ENCODE measurements at regions not wholly inside any gene's neighbourhood (a gene's known extent, or its start where the extent isn't known, plus 50 kb on each side); places are given as distances from the start of the nearest gene placed in this dataset.

DNA sequence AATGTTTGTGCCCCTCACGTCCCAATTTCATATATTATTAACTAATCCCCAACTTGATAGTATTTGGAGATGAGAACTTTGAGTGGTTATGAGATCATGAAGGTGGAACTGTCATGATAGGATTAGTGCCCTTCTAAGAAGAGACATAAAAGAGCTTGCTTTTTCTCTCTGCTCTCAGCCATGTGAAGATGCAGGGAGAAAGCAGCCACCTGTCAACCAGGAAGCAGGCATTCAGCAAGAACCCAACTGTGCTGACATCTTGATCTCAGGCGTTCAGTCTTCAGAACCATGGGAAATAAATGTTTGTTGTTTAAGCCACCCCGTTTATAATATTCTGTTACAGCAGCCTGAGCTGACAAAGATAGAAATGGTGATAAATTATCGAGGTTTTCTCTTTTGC is 278.7 kb upstream of the KCNMB2 start:
- intact Hi-C loops (cut with micrococcal nuclease), result no loop called here

DNA sequence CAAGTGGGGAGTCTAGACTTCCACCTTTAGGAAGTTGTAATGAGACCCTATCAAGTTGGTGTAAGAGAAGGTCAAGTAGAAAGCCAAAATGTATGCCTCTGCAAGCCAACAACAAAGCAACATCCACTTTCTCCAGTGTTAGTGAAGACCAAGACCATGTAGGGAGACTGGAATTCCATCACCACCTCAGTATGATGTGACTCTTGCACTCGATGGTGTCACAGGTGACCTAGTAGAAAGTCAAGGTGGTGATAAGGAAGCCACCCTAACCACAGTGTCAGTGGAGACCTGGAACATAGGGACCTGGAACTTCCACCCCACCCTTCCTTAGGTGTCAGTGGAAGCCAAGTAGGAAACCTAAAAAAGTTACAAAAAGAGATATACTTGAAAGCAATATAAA is 278.1 kb upstream of the KCNMB2 start:
- intact Hi-C loops (cut with micrococcal nuclease), result no loop called here

DNA sequence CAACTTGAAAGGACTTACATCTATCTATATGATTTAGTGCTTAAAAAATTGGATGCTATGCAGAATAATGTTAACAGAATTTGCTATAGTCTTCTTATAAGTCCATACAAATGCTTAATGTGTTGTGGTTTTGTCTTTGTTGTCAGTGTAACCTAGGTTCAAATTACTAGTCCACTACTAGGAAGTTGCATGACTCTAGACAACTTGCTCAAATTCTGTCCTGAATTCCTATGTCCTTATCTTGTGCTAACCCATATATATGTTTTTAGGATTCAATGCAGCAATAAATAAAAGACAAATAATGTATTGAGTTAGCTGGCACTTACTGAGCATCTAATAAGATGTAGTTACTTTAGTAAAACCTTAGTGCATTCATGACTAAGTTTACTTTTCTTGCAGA is 276.5 kb upstream of the KCNMB2 start:
- intact Hi-C loops (cut with micrococcal nuclease), result no loop called here

DNA sequence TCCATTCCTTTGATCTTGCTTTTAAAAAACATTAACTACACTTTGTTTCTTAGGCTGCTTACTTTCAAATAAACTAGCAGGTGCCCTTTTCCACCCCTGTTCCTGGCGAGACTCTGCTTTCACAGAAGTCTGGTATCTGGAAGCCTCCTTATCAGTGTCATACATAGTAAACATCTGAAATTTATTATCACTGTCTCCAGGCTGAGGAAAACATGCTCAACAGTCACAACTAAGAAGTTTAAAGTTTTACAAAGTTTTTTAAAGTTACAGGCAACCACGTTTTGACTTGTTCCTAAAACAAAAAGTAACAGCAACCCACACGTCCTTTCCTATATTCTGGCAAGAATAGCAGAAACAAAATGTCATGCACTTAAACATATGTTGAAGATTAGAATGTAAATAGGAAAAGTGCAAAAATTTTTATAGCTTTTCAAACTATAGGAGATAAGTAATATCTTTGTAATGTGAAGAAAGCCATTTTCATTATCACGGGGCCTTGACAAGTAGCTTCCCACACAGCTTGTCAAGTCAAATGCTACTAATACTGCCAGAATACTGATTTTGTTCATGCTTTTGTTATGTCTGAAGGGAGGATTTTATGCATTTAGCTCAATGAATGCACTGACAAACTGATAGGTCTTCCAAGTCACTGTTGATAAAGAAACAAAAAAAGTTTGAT is 275.2 kb upstream of the KCNMB2 start:
- intact Hi-C loops (cut with micrococcal nuclease), result no loop called here

DNA sequence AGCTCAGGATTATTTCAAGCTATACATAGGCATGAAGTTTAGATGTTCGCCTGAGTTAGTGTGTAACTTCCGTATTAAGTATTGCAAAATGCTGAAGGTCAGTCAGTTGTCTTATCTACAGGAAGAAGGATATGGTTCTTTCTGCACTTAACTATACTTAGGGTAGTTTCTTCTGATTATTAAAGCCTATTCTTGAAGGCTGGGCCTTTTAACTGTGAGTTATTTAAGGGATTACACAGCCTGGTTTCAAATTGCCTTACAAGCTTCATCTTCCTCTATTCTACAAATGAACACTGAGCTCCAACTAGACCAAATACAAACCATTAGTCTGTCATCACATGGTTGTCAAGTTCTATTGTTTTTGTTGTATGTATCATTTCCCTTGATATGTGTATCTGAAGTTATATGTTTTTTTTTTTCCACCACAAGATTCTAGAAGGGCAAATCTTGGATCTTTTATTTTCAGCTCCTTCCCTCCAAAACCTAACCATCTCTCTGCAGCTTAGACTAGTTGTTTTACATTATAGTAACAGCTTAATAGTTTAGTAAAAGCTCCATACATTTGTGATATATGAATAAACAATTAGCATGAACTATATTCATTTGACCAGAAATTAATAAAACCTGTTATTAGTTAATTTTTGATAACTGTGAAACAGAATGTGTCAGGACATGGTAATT is 272.9 kb upstream of the KCNMB2 start:
- intact Hi-C loops (cut with micrococcal nuclease), result no loop called here

DNA sequence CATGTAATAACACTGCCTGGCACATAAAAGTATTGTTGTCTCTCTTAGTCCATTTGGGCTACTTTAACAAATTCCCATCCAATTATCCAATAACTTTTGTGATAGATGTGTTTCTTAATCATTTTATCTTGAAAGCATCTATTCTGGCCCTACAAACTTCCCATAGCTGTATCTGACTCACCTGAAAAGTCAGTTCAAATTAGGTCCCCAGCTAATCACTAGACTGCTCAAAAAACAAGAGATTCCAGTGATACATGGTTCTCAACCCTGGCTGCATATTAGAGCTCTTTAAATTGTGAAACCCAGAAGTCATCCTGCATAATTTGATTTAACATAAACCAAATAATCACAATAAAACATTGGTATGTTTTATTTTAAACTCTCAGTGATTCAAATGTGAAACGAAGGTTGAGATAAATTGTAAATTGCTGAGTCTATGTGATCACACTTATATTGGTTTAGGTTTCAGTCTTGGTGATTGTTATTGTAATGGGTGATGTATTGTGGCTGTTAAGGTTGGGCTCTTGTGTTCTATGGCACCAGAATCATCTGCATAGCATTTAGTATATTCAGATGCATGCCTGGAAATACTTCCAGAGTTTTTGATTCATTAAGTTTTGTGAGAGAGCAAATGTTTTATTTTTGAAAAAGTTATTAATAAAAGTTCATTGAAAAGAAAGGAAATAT is 268.9 kb upstream of the KCNMB2 start:
- intact Hi-C loops (cut with micrococcal nuclease), result no loop called here

DNA sequence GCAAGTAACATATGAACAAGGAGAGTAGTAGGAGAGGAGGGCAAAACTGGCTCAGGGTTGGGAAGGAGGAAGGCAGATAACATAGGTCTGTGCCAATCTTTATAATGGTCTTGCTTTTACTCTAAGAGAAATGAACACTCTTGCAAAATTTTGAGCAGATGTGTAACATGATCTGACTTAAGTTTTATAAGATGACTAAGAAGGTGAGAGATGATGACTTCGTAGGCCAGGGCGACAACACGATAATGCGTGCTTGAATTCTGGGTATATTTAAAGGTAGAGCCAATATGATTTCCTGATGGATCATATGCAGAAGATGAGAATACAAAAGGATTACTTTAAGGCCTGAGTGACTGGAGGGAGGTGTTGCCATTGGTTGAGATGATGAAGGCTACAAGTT is 265.4 kb upstream of the KCNMB2 start:
- intact Hi-C loops (cut with micrococcal nuclease), result no loop called here

DNA sequence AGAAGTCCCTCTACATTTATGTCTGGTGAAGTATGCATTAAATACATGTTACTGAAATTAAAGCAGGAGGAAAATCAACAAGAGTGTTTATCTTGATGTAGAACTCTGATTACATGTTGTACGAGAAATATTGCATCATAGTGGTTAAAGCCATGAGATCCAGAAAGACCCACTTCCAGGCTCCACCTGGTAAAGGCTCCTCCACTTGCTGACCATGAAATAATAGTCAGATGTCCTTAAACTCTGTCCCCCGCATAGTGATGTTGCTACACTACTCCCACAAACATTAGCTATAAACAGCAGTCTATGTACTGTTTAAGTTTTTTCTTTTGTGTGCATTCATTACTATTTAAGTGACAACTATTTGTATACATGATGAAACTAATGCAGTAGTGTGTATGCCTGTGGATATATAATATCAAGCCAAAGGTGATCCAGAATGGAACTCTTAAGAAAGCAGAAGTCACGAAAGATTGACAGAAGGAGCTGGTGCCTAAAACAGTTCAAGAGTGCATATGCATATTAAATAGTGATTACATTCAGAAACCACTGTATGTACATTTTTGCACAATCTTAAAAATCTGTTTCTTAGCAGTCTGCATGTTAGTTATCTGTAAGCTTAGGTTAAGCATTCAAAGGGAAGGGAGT is 264.4 kb upstream of the KCNMB2 start:
- intact Hi-C loops (cut with micrococcal nuclease), result no loop called here

DNA sequence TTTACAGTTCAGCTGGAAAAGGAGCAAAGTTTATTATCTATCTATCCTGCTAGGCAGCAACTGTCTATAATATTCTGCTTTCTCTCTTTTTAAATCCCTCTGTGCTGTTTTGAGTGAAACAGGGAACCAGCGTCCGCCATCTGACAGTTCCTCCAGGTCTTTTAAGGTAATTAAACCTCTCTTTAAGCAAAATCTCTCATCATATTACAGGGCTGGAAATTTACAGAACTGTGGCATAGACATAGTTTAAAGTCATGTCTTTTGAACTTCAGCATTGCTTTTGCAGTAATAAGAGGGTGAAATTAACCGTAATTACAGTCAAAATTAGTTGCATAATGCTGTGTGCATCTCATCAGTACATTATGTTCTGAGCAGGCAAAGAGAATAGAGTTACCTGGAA is 263.4 kb upstream of the KCNMB2 start:
- intact Hi-C loops (cut with micrococcal nuclease), result no loop called here

DNA sequence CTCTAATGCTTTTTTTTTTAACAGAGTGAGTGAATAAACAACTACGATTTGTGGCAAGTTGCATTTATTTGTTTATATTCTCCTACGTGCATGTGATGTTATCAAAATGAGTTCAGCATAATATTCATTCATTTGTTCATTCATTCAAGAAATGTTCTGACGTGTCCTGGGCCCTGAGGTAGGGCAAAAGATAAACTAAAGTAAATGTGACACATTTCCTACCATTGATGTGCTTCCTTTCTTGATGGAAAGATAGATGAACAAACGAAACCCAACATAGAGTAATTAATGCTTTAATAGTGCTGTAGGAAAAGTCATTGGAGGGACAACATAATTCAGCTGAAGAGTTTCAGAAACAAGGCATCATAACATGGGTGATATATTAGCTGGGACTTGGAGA is 261.5 kb upstream of the KCNMB2 start:
- intact Hi-C loops (cut with micrococcal nuclease), result no loop called here

DNA sequence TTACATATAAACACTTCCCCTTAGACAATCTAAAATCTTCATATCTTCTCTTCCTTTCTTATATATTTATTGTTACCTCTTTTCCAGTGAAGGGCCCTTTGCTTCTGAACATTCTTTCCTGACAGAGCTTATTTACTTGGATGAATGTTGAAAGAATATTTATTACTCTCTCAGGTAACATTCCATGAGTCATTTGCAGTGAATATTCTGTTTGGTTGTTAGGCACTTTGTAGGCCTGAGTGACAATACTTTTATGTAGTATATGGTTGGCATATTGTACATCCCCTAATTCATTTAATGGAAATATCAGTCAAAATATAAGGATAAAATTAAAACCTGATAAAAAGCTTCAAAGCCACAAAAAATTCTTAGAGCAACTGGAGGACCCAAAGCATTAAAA is 260.9 kb upstream of the KCNMB2 start:
- intact Hi-C loops (cut with micrococcal nuclease), result no loop called here

DNA sequence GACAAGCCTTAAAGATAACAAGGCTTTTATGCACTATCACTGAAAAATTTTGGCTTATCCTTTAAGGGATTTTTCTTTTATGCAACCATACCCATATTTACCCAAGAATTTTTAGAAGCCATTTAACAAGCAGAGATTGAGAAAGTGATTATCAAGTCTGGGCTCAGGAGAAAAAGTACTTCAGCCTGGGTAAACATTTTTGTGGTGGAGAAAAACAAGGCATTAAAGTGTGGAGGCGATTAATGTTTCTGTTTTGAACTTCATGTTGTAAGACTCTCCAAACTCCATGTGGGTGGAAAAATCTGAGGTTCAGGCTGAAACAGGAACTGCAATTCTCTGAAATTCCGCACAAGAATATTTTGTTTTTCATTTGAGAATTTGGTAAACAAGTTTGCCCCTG is 260.4 kb upstream of the KCNMB2 start:
- intact Hi-C loops (cut with micrococcal nuclease), result no loop called here

DNA sequence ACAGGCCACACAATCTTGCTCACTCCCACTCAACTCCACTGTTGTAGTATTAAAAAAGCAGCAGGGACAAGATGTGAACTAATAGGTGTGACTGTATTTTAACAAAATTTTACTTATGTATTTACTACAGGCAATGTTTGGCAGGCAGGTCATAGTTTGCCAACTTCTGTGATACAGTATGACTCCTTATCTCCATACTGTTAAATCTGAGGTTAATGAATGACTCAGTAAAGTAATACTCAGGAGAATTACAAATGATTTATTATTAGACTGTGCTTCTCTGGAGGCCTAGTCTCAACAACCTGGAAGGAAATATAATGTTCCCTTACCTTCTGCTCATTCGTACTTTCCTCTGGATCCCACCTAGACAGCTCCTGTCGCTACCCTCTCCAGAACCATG is 258.6 kb upstream of the KCNMB2 start:
- intact Hi-C loops (cut with micrococcal nuclease), result no loop called here

DNA sequence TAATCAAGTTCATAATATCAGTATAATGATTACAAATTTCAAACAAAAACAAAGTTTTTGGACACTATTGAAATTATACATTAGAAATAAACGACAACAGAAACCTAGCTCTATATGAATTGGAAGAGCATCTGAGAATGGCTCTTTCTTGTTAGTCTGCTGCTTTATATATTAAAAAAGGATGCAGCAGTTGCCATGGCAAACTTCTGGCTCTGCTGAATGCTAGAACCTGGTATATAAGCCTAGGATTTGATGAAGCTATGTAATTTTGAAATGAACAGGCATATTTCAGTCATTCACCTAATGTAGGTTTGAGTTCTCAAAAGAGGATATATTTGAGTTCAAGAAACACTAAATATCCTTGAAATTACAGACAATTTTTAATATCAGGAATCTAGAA is 252.7 kb upstream of the KCNMB2 start:
- intact Hi-C loops (cut with micrococcal nuclease), result no loop called here

DNA sequence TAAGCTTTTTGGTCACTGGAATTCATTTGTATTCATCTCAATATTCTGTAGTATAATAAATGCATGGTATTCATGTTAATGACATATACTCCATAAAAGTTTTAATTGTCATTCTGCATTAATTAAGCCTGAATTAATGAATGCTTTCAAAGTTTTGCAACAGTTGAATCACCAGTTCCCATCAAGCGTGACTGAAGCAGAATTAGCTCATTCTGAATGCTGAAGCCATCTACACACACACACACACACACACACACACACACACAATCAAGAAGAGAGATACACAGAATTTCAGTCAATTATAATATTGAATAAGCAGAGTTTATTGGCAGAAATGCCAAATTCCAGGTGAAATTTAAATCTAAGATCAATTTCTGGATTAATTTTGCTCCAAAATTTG is 252.1 kb upstream of the KCNMB2 start:
- intact Hi-C loops (cut with micrococcal nuclease), result no loop called here

DNA sequence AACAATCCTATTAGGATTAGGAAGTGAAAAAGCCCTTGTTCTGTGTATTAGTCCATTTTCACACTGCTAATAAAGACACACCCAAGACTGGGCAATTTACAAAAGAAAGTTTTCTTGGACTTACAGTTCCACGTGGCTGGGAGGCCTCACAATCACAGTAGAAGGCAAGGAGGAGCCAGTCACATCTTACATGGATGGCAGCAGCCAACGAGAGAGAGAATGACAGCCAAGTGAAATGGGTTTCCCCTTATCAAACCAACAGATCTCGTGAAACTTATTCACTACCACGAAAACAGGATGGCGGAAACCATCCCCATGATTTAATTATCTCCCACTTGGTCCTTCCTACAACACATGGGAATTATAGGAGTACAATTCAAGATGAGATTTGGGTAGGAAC is 248.2 kb upstream of the KCNMB2 start:
- intact Hi-C loops (cut with micrococcal nuclease), result no loop called here

DNA sequence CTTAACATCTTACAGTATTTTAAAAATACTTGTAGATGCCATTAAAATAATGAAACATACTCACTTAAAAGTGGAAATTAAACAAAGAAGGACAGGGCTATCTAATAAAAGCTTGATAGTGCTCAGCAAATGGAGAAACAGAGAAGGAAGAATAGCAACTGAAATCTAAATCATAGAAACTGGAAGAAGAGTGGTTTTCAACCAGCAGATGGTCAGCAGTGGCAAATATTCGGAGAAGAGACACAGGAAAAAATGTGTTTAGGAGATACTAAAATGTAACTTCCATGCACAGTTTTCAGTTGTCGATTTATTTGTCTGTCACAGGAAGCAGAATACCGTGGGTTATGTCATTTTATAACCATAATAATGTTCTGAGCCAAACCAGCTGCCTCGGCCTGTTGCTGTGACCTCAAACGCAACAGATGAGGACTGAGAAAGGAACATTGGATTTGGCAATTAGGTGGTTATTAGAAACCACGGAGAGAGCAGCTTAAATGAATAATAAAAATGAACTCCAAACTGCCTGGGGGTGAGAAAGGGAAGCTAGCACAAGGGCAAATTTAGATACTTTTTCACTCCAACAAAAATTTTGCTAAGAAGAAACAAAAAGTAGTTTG is 246.6 kb upstream of the KCNMB2 start:
- intact Hi-C loops (cut with micrococcal nuclease), result no loop called here

DNA sequence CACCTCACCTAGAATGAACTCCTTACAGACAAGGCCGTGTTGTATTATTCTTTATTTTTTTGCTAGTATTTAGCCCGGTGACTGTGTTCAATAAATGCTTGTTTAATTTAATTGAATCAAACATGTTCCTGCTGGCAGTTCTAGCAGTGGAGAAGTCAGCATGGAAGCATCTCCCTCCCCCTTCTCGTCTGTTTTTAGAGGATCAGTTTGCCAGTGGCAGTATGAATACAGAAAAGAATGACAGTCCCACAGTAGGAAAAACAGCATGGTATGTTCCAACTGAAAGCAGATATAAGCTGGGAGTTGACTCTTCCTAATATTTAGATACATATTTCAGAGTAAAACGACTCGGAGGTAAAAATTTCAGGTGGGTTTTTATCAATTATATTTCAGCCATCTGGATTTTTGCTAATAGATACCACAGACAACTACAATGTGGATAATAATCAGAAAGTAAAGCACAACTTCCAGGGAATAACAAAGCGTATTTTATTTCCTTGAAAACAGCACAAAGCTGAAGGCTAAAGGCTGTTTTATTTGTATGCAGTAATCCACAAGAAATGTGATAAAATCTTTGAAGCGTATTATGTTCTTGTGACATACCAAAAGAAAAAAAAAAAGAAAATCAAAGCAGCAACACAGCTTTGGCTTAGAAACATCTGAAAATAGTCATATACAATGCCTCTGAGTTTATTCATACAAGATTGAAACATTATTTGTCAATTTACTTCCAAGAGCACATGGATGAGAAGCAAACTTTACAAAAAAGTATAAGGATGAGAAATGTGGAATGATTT is 244.5 kb upstream of the KCNMB2 start:
- intact Hi-C loops (cut with micrococcal nuclease), result no loop called here

DNA sequence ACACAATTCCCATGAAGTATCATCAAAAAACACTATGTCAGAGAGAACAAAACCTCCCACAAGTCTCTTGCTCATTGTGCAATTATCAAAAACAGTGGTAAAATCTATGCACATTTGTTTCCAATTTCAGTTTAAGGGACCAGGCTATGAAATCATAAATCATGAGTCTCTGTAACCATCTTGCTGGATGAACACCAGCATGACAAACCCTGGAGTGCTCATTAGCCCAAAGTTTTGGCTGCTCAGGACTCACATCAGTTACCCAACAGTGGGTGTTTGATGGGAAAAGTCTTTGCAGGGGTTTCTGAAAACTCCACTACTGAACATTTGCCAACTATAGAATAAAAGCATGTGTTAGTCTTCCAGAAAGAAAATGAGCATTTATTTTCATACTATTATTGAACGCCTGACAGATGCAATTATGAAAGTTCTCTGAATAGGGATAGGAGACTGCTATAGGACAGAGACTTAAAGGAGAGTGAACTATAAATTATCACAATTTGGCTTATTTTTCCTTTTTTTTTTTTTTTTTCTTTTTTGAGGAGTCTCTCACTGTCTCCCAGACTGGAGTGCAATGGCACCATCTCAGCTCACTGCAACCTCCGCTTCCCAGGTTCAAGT is 240.8 kb upstream of the KCNMB2 start:
- intact Hi-C loops (cut with micrococcal nuclease), result no loop called here

DNA sequence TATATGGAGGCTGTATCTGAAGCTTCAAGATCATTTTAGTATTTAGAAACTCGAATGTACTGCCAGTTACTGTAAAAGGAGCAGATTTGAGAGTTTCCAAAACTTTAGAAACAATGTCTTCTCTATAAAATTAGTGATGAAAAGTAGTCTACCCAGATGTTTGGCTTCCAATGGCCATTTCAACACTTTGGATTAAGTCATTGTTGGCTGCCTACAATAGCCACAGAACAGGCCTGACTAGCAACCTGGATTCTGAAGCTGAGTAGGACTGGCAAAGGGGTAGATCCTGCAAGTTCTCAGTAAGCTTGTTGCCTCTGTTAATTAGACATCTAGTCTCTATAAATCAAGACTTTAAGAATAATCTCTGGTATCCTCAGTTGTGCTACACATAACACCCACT is 239.0 kb upstream of the KCNMB2 start:
- intact Hi-C loops (cut with micrococcal nuclease), result no loop called here

DNA sequence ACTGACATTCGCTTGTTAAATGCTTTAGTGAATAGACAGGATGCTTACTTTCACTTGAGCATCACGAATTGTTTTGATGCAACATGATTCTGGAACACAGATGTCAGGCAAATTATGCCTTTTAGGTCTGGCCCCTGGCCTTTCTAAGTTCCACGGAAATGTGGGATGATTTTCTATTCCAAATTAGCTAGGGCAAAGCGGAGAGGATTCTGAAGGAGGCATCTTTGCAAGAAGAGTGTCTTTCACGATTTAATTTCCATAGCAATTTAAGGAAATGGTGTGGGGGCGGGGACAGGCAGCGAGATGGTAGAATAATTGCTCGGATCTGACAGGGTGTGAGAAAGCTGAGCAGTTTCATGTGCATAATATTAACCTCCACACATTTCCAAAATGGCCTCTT is 238.5 kb upstream of the KCNMB2 start:
- intact Hi-C loops (cut with micrococcal nuclease), result no loop called here
